GM18951 (cell line): ENCODE measurements at regions not wholly inside any gene's neighbourhood (a gene's known extent, or its start where the extent isn't known, plus 50 kb on each side); places are given as distances from the start of the nearest gene placed in this dataset.

Source experiments
- POLR2A ChIP-seq: IDR thresholded peaks from 4 replicates; pipeline ENCODE4 v1.6.1; 2011; ENCODE audit warnings: mild to moderate bottlenecking; ENCODE audit not compliant: insufficient read length, insufficient read depth; ENCODE audit errors: extremely low read depth
- in situ Hi-C: fragments of 300-500 bp; cut with MboI; formaldehyde crosslinking; loops from one replicate; pipeline ENCODE4 v1.12.0; 2022; ENCODE audit warnings: low sequenced_read_pairs, mixed read lengths, inconsistent platforms; ENCODE audit not compliant: unreplicated experiment

GRCh38 chr13:104832231-104832630, 1703.2 kb downstream of the EFNB2 start:
- no peak for TF ChIP-seq POLR2A
- in situ Hi-C loops = no loop called here

GRCh38 chr13:104831831-104832230, 1703.6 kb downstream of the EFNB2 start:
- TF ChIP-seq POLR2A = no peak
- in situ Hi-C loops = no loop called here

- no peak for TF ChIP-seq POLR2A
- in situ Hi-C loops = no loop called here
These were observed 1711.8 kb downstream of the EFNB2 start for GRCh38 chr13:104823709-104824108.

- TF ChIP-seq POLR2A = no peak
- in situ Hi-C loops = no loop called here
These were observed 1712.4 kb downstream of the EFNB2 start for GRCh38 chr13:104823071-104823470.

- in situ Hi-C loops = no loop called here
- no peak for TF ChIP-seq POLR2A
These were observed 1718.2 kb downstream of the EFNB2 start for GRCh38 chr13:104817271-104817670.

GRCh38 chr13:104816726-104817125, 1718.7 kb downstream of the EFNB2 start:
- no peak for TF ChIP-seq POLR2A
- in situ Hi-C loops = no loop called here

- in situ Hi-C loops = no loop called here
These were observed 1725.2 kb downstream of the EFNB2 start for GRCh38 chr13:104810242-104810641.

GRCh38 chr13:104809483-104809882, 1726.0 kb downstream of the EFNB2 start:
- TF ChIP-seq POLR2A = no peak
- in situ Hi-C loops = no loop called here

More at GRCh38 chr13:104810242-104810641, 1725.2 kb downstream of the EFNB2 start:
- TF ChIP-seq POLR2A = no peak

GRCh38 chr13:104805346-104805745, 1730.1 kb downstream of the EFNB2 start:
- TF ChIP-seq POLR2A = no peak
- in situ Hi-C loops = no loop called here

GRCh38 chr13:104799152-104799551, 1732.9 kb upstream of the SLC10A2 start:
- in situ Hi-C loops = no loop called here

GRCh38 chr13:104798486-104798885, 1732.3 kb upstream of the SLC10A2 start:
- no peak for TF ChIP-seq POLR2A
- in situ Hi-C loops = no loop called here

More at GRCh38 chr13:104799152-104799551, 1732.9 kb upstream of the SLC10A2 start:
- no peak for TF ChIP-seq POLR2A

GRCh38 chr13:104796581-104796980, 1730.4 kb upstream of the SLC10A2 start:
- in situ Hi-C loops = no loop called here

GRCh38 chr13:104785952-104786351, 1719.7 kb upstream of the SLC10A2 start:
- in situ Hi-C loops = no loop called here
- TF ChIP-seq POLR2A = no peak

More at GRCh38 chr13:104796581-104796980, 1730.4 kb upstream of the SLC10A2 start:
- no peak for TF ChIP-seq POLR2A

- no peak for TF ChIP-seq POLR2A
- in situ Hi-C loops = no loop called here
These were observed 1718.7 kb upstream of the SLC10A2 start for GRCh38 chr13:104784891-104785290.

GRCh38 chr13:104782741-104783140, 1716.5 kb upstream of the SLC10A2 start:
- in situ Hi-C loops = no loop called here
- TF ChIP-seq POLR2A = no peak
